ENCODE measurements at regions not wholly inside any gene's neighbourhood (a gene's known extent, or its start where the extent isn't known, plus 50 kb on each side); places are given as distances from the start of the nearest gene placed in this dataset.
A peak's percentile ranks its signal among the peaks of the same experiment; 100 is the strongest.

- TF ChIP-seq MYC (IDR thresholded peaks at IDR 0.05; ENCODE audit: low read depth, low read length) (no peak), CTCF (IDR thresholded peaks at IDR 0.05; ENCODE audit: extremely low read depth in 1 of 2, insufficient read depth in 1 of 2, low read depth in 1 of 2, low read length in 2 of 2) (no peak), POLR2A (IDR thresholded peaks at IDR 0.05; ENCODE audit: low read depth, low read length) (no peak), MAX (IDR thresholded peaks at IDR 0.05; ENCODE audit: insufficient read depth, insufficient read length) (no peak), JUN (IDR thresholded peaks at IDR 0.05; ENCODE audit: borderline replicate concordance, insufficient read depth, insufficient read length, low read depth) (peak; percentile 55), POLR2AphosphoS5 (IDR thresholded peaks at IDR 0.05; ENCODE audit: insufficient read depth, low read depth, low read length) (no peak), EZH2 (IDR thresholded peaks at IDR 0.05; ENCODE audit: borderline replicate concordance, low read depth, low read length, severe bottlenecking) (no peak), GATA2 (IDR thresholded peaks at IDR 0.05; ENCODE audit: insufficient read depth, insufficient read length, low read depth, low read length) (peak; percentile 81)
Measured at GRCh38 chr7:115099906-115100305, 178.0 kb downstream of the MDFIC start.

Data from endothelial cell of umbilical vein (primary cell).